Stimulated activated CD8-positive, alpha-beta memory T cell treated with anti-CD3 and anti-CD28 coated beads, Interleukin-2, amount 100 ng/mL, for 1 hour (primary cell): ENCODE measurements at regions not wholly inside any gene's neighbourhood (a gene's known extent, or its start where the extent isn't known, plus 50 kb on each side); places are given as distances from the start of the nearest gene placed in this dataset.
"Not testable (repeated sequence)": the region's sequence is repeated elsewhere in the genome, so short reads cannot be mapped to it uniquely, and the experiment has no call there.

Source experiments
- DNase-seq, 2 donors: peaks; one replicate each; pipeline ENCODE4 v3.0.0-alpha.2; 2020; ENCODE audit warnings: low read depth in 2 of 2

DNA sequence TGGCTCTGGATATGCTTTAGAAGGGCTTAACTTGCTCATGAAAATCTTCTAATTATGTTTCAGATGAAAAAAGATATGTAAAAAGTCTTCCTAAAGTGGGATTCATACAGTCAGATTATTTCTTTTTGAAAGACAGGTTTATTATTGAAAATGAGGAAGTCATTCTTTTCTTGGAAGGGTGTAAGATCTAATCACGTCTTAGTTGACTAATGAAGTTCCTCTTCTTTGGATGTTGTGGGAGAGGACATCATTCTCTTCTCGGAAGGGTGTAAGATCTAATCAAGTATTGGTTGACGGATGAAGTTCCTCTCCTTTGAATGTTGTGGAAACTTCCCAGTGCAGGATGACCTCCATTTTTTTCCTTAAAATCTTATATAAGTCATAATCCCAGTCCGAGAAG lies 74.9 kb downstream of the ALG10 start:
- no peak for DNase-seq

DNA sequence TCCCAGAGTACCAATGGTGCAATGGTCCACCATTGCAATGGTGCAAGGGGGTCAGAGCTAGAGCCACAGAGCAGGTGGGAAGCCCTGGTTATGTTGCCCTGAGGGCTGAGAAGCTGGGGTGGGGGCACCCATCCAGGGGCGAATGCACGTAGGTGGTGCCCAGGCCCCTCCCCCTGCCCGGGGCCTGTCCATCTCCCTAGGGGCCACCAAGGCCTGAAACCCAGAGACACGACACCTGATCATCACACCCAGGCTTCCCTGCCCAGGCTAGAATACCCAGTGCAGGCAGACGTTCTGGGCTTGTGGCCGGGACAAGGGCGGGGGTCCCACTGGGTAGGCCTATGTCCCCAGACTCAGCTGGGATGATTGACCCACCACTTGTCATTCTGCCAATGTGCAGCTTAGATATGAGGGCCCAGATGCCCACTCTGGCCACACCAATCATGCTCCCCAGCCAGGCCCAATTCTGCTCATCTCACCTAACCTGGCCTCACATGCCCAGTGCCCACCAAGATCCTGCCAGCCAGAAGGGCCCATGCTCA lies 83.2 kb downstream of the ALG10 start:
- no peak for DNase-seq

DNA sequence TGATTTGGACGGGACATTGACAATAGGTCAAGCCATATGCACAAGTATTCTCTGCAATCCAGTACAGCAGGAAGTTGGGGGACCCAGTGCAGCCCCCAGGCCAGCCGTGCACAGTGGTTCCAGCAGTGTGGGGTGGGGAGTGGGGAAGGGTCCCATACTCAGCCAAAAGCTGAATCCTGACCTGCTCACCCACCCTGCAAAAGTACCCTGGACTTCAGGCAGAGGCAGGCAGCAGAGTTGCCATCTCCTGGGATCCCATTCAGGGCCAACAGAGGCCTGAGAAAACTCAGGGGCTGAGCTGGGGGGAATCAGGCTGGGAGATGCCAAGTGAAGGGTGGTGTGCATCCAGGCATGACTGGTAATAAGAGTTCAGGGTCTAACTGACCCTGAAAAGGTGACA lies 83.9 kb downstream of the ALG10 start:
- DNase-seq: no peak

DNA sequence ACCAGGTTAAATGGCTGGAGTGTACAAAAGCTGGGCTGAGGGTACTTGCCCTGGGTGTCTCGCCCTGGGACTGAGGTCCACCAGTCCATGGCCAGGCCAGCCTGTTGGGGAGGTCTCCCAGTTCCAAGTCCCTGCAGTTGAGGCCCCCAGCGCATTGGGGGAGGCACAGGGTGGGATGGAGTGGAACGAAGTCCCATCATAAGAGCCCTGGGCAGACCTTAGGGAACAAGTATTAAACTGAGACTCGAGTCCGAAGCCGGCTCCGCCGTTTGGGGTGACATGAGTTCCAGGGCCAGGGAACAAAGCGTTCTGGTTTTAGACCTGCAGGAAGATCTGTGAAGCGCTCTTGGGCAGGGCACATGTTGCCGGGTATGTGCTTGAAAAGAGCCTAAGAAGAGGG lies 84.7 kb downstream of the ALG10 start:
- DNase-seq: no peak

DNA sequence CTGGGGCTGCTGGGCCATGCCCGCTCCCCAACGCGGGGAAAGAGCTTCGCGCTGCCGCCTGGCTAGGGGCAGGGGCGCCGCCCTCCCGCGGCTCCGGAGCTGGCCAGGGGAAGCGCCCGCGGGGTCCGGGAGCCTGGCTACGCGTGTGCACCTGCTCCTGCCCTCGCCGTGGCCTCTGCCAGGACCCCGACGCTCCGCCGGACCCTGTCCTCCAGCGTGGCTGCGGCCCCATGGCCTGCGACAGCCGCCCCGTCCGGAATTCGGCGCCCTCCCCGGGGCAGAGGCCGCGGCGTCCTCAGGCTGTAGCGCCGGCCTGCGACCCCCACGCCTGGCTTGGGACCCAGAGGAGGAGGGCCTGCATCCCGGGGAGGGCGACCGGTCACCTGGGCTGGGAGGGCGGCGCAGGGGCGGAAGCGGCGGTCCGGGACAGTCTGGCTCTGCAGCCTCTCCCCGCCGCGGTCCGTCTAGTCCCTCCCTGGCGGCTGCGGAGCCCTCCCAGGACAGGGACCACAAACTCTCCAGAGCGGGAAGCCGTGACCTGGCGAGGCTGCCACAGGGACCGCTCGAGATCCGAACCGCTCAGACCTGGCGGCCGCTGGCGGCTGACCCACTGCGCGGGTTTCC lies 85.6 kb downstream of the ALG10 start:
- DNase-seq: no peak

DNA sequence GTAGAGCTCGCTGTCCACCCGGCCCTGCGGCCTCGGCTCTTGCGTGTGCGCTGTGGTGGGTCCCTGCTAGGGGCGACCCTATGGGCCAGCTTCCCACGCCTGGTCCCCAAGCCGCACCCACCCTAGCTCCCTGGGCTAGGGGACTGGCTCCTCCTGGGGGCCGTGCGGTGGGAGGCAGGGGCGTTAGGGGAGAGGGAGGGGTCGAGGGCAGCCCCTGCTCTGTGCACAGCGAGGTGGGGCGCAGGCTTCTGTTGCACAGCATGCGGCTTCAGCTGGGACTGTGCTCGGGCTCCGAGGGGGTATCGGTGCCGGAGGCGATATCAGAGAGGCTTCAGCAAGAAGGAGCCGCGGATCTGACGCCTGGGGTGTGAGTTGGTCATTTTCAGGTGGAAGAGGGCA lies 86.1 kb downstream of the ALG10 start:
- no peak for DNase-seq

DNA sequence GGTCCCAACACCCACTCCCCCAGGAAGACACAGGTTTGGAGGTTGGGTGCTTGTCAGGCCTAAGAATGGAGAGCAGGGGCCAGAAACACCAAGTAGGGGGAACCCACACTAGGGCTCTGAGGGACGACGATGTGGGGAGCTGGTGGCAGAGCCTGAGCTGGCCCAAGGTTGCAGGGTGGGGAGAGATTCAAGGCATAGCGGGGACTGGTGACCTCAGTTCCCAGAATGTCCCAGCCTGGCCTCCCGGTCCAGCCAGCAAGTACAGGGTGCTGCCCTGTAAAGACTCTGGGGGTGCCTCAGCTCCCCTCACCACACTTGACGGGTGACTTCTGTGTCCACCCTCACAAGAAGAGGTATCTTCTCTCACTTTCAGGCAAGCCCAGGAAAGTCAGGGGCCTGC lies 86.7 kb downstream of the ALG10 start:
- DNase-seq: no peak

DNA sequence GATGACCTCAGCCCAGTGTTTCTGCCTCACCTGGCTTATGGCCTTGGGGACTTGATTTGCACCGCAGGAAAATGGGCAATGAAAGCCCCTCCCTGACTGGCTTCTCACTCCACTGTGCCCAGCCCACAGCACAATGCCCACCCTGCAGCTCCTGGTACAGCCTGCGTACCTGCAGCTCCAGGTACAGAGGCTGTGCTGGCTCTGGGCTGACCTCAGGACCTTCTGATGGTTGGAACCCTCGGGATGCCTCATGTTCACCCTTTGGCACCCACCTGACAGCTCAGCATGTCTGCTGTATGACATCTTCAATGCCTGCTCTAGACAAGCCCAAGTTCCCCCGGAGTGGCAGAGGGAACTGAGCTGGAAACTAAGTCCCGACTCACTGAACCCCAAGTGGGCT lies 87.1 kb downstream of the ALG10 start:
- no peak for DNase-seq

DNA sequence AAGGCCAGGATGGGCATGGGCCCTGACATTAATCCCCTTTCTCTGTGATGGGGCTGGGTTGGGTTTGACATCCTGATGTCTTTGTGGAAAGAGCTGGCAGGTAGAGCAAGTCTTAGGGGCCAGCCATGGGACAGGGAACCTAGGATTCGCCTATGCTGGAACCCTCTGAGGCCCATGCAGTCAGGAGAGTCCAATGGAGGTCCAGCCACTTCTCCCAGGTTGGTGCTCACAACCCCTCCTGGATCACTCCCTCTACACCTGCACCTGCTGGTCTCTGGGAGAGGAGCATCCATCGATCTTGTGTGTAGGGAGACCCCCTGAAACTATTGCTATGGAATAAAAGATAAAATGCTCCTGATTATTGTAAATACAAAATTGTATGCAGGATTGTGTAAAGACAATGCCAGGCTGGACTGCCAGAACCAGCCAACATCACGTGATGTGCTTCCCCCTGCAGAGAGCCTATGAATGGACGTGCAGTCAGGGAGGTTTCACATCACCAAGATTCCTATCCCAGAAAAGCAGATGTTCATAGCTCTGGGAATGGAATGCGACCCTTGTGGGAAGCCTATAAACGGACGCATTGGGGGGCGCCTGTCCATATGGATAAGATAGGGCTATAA lies 87.7 kb downstream of the ALG10 start:
- not testable (repeated sequence) for DNase-seq

DNA sequence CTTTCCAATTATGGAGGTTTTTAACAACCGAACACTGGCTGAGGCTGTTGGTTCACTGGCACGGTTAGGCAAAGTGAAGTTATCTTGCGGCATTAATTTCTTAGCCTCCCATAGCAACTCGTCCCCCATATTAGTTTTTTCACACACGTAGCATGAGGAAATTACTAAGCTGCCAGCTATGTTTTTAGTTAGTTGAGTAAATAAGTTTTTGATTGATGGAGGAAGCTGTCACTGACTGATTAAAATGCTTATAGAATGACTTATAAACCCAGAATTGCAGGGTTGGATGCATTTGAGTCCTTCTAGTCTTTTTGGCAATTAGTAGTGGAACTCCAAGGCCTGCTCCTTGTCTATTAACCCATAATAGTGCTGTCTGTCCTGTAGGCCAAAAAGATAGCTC lies 97.1 kb downstream of the ALG10 start:
- no peak for DNase-seq

DNA sequence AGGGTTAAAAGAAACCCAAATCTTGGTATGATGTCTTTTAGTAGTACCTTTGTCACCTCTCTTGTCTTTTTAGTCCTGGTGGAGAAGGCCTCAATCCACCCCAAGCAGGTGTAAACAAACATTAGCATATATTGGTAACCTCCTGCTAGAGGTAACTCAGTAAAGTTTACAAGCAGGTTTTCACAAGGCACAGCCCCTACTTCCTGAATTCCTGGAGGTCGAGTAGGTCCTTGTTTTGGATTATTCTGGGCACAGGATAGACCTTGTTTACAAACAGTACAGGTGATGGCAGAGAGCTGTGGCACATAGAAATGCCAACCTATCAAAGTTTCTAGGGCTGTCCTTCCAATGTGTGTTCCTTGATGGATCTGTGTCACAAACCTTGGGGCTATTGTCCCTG lies 99.1 kb downstream of the ALG10 start:
- no peak for DNase-seq

DNA sequence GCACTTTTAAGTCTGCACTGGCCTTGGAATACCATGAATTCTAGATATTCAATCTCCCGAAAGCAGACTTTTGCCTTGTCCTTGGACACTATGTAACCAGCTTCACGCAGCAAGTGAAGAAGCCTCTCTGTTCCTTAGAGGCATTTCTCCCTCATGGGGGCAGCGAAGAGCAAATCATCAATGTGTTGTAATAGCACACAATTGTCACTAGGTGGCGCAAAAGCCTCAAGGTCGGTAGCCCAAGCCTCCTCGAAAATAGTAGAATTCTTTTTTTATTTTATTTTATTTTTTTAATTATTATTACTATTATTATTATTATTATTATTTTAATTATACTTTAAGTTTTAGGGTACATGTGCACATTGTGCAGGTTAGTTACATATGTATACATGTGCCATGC lies 100.8 kb downstream of the ALG10 start:
- DNase-seq: peak in 1 of 2 donors; percentile 13

DNA sequence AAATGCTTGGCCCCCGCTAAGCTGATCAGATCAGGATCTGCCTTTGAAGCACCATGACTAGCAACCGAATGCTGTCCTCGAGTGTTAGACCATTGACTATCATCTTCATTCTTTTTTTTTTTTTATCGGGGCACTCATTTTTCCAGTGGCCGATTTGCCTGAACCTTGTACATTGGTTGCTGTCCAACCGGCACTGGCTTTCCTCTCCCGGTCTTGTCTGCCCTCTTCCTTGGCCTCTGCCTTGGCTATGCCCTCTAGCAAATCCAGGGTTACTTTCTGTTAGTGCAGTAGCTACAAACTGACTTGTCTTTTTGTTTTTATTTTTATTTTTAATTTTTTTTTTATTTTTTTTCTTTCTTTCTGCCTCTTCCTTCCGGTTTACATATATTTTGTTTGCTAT lies 102.3 kb downstream of the ALG10 start:
- no peak for DNase-seq

DNA sequence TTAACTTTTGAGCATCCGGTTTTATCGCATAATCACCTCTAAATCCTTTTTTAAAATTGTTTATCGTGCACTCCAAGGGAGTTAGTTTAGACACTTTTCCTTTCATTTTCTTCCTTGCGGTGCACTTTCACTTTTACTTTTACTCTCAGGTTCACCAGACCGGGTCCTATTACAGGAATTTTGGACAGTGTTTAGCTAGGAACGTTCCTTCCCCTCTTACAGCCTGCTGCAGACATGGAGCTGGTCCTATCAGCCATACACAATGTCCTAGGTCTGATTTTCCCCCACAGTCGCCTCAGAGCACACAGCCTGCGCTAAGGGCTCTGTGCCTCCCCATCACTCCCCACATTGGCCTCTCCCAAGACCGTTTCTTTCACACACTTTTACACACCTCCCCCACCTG lies 103.9 kb downstream of the ALG10 start:
- no peak for DNase-seq

DNA sequence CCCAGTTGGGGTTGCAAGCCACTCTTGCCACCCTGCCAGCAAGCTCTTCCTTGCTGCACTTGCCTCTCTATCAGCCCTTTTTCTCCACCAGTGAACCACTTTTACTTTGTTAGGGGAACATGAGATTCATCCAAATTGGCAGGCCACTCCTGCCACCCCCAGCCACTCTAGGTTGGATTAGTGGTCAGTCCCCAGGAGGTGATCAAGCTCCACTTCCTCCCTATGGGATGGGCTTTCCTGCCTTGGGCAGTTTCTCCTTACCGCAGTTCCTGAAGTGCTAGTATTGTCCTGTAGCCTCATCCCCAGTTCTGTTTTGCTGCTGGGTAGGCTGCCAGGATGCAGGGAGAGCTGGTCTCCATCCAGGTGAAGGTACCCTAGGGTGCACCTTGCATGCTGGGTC lies 104.5 kb downstream of the ALG10 start:
- no peak for DNase-seq

DNA sequence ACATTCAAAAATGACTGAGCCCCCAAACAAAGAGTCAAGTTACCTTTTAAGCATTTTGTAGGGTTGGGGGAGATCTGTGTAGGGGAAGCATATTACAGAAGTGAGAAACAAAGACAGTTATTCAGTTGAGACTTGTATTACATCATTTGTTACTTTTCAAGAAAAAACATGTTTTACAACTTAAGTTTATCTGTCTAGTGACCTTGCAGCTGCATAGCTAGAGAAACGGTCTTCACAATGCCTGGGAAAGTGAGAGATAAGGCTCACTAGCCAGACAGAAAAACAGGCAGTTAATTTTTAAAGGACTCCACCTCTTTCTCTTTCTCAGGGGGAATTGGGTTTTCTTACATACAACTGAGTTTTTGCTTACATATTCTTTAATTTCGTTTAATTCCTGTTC lies 105.1 kb downstream of the ALG10 start:
- not testable (repeated sequence) for DNase-seq

DNA sequence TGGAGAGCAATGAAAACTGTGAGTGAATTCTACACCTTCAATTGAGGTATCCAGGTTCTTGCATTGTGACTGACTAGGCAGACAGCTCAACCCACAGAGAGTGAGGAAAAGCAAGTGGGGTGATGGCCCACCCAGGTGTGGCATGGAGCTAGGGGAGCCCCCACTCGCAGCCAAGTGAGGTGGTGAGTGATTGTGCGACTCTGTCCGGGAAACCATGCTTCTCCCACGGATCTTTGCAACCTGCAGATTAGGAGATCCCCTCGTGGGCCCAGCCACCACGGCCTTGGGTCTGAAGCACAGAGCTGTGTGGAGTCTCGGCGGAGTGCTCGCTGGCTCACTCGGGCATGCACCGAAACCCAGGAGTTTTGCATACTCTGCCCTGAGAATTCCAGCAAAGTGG lies 120.1 kb downstream of the ALG10 start:
- DNase-seq: no peak

DNA sequence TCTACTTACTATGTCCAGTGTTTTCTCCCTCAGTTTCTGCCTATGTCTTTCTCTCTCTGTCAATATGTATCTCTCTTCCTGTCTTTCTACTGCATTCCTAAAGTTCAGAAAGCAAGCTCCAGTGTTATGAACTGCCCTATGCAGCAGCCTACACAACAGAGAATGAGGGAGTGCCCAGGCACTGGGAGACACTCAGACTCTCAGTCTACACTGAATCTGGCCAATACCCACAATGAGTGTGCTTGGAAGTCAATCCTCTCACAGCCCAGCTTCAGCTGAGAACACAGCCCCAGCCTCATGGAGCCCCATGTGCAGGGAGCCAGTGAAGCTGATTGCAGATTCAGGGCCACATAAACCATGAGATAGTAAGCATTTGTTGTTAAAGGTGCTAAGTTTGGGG lies 128.7 kb downstream of the ALG10 start:
- DNase-seq: no peak

DNA sequence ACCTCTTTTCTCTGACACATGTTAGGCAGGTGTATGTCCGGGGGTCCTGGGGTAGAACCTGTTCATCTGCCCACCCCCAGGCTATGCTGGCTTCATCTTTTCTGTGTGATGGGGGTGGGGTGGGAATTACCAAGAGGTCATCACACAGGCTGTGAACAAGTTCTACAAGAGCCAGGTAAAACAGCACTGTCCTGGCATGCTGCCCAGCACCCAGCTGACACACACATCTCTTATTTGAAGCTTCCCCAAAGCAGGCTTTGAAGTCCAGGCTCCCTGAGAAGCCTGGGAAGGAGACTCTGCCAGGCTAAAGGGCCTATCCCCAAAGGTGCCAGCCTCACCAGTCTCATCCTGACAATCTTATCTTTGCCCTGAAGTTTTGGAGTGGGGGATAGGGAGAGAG lies 141.1 kb downstream of the ALG10 start:
- no peak for DNase-seq

DNA sequence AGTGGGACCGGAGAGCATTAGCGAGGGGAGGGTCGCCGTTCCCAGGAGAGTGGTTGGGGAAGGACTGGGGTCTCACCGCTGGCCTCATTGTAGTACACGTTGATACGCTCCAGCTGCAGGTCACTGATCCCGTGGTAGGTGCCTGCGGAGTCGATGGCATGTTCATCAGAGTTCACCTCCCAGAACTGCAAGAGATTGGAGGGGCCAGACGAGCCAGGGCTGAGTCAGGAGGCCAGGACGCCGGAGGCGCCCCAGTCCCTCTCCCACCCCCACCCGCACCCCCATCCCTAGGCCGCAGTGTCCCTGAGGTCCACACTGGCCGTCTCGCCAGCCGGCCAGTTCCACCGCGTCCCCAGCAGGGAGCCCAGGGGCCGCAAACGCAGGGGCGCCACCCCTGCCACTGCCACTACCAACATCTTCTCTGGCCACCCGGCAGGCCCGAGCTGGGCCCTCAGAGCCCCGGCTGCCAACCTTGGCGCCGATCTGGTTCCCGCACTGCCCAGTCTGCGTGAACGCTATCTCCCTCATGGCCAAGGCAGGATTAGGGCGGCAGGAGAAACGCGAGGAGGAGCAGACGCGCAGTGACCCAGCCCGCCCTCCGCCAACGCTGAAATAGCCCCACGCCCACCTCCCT lies 144.2 kb downstream of the ALG10 start:
- no peak for DNase-seq

DNA sequence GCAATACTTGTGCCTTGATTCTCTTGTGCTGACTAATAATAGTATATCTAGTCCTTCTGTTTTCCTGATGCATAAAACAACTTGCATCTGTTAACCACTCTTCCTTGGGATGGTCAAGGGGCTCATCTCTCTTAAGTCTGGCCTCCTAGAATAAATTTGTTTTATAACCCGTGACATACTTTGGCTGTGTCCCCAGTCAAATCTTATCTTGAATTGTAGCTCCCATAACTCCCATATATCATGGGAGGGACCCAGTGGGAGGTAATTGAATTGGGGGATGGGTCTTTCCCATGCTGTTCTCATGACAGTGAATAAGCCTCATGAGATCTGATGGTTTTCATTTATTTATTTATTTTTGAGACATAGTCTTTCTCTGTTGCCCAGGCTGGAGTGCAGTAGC lies 146.2 kb downstream of the ALG10 start:
- DNase-seq: not testable (repeated sequence)

DNA sequence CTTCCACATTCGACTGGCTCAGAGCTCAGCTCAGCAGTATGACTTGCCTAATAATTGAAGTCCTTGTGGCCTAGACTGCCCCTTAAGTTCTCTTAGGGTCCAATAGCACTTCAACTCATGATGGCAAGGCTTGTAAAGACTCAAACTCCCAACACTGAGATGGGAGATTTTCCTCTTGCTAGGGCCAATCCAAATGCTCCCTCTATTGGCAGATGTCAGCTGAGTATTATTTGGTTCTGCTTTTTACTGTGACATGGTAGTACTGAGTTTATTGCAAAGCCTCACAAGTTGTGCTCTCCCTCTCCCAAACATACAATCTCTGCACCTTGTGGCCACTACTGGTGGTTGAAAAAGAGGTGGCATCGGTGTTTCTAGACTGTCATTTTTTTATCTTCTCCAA lies 164.2 kb downstream of the ALG10 start:
- DNase-seq: no peak

DNA sequence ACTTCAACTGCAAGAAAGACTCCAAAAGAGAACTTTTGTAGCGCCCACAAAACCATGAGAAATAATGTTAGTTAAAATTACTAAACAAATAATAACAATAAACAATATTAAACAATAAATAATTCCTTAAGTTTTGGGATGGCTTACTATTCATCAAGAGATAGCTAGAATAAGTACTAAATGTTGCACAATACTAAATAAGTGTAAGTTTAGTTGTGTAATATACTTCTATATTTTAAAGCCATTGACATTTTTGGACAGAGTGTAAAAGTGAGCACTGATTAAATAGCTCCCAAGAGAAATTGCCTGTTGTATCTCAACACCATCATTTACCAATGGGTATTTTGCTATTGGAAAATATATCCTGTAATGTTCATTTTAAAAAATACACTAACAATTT lies 166.7 kb downstream of the ALG10 start:
- DNase-seq: no peak
